GM21737 (cell line): ENCODE measurements at regions not wholly inside any gene's neighbourhood (a gene's known extent, or its start where the extent isn't known, plus 50 kb on each side); places are given as distances from the start of the nearest gene placed in this dataset.
"Not testable (repeated sequence)": the region's sequence is repeated elsewhere in the genome, so short reads cannot be mapped to it uniquely, and the experiment has no call there.

Source experiments
- ATAC-seq: cut with Tn5 transposase; IDR thresholded peaks from one replicate; pipeline ENCODE4 v1.9.1; 2021; ENCODE audit warnings: mild to moderate bottlenecking, moderate library complexity; ENCODE audit not compliant: unreplicated experiment

GRCh38 chr12:86647800-86648199, 391.6 kb upstream of the MGAT4C start:
- ATAC-seq, result no peak

DNA sequence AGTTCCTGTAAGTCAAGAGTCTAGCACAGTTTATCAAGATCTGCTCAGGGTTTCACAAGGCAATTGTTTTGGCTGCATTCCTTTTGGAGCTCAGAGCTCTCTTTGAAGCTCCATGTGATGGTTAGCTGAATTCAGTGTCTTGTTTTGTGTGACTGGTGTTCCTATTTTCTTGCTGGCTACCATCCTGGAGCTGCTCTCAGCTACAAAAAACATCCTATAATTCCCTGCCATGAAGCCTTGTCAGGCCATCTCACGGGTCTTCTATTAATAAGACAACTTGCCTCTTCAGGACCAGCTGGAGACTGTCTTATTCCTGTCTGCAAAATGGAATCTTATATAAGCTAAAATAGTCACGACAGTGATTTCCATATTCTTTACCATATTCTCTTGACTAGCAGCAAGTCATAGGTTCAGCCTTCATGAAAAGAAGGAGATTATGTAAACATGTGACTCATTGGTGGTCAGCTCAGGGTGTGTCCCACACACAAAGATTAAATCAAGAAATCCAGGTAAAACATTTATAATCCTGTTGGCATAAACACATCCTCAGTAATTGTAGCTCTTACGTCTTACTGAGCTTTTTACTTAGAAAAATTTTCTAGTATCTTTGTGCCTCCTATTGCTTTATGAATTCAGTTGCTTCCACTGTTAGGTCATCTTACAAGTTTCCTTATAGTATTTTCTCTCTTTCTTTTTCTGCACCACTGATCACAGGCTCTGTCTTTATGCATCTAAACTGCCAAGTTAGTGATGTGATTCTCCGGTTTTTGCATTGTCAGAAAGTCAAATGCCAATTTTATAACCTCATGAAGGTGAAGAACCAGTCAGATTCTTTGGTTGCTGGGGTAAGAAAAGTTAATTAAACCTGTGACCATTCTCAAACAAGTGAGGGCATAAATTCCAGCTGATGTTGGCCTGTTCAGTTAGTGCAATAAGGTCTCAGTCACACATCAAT, 378.5 kb upstream of the MGAT4C start:
- ATAC-seq, result no peak

GRCh38 chr12:86627001-86627400, 370.8 kb upstream of the MGAT4C start:
- no peak for ATAC-seq

DNA sequence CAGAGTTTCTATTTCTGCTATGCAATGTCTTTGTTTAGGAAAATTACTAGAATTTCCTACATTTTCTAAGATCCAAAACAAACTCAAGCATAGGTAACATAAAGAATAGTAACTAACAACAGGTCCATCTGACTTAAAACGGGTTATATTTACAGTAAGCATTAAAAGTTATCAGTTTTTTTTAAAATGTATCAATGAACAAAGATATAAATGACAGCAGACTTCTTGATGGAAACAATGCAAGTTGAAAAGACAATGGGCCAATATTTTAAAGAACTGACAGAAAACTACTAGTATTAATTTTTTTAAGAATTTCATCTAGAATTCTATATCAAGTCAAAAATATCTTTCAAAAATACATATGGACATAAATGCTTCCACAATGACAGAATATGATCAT, 367.1 kb upstream of the MGAT4C start:
- no peak for ATAC-seq

DNA sequence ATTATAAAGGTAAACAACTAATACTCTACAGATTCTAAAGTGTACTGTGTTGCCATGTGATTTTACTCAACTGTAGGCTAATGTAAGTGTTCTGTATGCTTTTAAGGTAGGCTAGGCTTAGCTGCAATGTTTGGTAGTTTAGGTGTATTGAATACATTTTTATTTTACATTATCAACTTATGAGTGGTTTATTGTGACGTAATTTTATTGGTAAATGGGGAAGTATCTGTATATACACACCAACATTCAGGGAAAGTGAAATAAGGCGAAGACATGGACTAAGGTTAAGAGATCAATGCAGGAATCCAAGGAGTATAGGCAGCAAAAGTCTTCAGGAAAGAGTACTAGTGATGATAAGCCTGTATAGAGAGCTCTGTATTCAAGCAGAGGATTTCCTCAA, 365.8 kb upstream of the MGAT4C start:
- no peak for ATAC-seq

DNA sequence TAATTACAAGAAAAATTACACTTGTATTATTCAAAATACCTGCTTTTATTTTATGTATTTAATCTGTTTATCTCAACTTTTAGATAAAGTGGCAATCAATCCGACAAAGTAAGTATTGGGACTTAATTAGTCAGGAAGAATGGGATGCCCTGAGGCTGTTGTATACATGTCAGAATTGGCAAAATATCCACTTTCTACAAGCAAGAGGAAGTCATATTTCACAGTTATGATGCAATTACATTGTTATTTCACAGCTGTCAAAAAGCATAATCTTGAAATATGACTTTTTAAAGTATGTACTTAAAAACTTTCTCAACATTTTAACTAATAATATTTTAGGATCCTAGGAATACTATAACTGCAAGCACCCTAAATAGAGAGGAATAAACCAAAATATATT, 357.1 kb upstream of the MGAT4C start:
- no peak for ATAC-seq

GRCh38 chr12:86608638-86609037, 352.4 kb upstream of the MGAT4C start:
- ATAC-seq, result no peak

GRCh38 chr12:86601550-86602308, 345.5 kb upstream of the MGAT4C start:
- ATAC-seq, result no peak

- no peak for ATAC-seq
Observed at GRCh38 chr12:86600664-86601231, 344.6 kb upstream of the MGAT4C start.

- no peak for ATAC-seq
Observed at GRCh38 chr12:86597431-86597830, 341.2 kb upstream of the MGAT4C start.

GRCh38 chr12:86590296-86590695, 334.1 kb upstream of the MGAT4C start:
- ATAC-seq, result no peak

GRCh38 chr12:86574143-86574542, 318.0 kb upstream of the MGAT4C start:
- ATAC-seq, result no peak

DNA sequence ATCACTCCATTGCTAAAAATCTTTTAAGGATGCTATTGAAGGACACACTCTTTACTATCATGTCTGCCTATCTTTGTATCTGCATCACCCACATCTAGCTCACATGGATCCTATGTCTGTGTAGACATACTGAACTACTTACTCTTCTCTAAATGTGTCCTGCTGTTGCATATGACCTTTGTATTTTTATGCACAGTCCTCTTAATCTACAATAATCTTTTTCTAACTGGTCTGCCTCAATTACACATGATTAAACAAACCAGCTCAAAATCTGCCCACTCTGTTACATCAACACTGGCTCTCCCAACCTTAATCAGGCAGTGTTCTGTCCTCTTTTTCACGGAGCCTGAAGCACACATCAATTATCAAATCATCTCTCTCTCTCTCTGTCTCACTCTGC, 316.3 kb upstream of the MGAT4C start:
- no peak for ATAC-seq

GRCh38 chr12:86565038-86565437, 308.8 kb upstream of the MGAT4C start:
- no peak for ATAC-seq

DNA sequence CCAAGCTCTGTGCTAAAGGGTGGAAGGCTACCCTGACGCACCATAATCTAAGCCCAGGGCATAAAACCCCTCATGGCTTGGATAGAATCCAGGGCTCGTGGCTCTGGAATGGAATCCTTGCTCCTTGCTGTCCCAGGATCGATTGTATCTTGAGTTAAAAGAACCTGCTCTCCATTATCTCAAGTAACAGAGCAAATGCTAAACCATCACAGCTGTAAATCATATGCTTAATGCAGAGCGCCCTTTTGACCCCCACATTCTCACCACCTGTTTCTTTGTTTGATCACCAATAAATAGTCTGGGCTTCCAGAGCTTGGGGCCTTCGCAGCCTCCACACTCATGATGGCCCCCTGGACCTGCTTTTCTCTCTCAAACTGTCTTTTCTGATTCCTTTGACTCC, 299.3 kb upstream of the MGAT4C start:
- not testable (repeated sequence) for ATAC-seq

DNA sequence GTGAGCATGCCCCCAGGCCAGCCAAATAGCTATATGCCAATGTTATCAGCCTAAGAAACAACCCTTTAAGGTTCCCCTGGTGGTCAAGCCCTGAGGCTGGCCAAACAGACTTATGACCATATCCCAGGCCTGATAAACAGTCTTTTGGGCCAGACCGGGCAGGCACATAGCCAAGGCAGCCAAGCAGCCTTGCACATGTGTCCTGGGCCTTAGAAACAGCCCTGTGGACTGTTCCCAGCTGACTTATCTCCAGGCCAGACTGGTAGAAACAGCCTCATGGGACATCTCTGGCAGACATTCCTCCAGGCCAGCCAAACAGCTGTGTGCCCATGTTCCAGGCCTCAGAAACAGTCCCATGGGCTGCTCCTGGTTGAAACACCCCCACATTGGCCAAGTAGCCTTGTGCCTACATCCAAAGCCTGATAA, 295.0 kb upstream of the MGAT4C start:
- ATAC-seq, result no peak

DNA sequence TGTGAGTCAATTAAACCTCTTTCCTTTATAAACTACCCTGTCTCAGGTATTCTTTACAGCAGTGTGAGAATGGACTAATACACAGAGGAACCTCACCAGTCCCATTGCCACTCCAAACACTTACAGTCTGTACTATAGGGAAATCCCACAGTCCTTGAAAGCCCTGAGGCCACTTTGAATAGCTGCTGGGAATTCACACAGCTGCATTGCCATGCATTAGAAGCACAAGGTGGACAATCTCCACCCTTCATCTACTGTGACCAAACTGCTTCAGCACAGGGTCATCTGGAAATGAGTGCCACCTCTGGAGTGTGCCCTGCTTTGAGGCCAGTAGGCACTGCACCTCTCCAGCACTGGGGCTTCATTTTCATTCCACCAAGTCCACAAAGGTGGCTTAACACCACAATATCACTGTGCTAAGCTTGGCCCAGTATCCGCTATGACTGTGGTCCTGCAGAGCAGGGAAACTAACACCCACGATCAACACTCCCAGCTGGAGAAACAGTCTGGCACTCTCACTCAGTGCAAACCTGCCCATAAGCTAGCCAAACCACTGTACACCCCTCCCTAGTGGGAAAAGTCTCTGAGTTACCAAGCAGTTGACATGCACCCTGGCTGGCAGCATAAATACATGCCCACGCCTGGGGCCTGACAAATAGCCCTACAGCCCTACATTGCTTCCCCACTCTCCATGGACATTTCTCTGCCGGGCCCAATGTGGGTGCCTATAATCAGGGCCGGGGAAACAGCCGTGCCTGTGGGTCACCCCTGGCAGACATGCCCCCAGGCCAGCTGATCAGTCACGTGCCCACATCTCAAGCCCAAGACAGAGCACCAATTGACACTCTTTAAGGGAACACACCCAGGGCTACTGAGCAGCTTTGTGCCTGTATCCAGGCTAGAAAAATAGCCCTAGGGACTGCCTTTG, 294.3 kb upstream of the MGAT4C start:
- ATAC-seq, result no peak

DNA sequence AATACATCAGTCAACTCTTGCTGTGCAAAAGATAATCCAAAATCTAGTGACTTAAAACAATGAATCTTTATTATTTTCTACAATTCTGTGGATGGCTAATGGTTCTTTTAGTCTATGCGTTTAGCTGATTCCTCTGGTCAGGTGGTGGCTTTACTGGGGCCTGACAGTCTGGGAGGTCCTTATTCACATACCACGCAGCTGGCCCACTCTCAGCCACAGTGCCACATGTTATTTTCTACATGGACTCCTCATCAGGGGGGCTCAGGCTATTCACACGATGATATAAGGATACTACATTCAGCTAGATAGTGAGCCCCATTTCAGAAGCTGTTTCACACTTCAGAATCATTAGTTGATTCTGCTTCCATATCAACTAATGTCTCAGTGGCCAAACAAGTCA, 287.5 kb upstream of the MGAT4C start:
- ATAC-seq, result no peak

DNA sequence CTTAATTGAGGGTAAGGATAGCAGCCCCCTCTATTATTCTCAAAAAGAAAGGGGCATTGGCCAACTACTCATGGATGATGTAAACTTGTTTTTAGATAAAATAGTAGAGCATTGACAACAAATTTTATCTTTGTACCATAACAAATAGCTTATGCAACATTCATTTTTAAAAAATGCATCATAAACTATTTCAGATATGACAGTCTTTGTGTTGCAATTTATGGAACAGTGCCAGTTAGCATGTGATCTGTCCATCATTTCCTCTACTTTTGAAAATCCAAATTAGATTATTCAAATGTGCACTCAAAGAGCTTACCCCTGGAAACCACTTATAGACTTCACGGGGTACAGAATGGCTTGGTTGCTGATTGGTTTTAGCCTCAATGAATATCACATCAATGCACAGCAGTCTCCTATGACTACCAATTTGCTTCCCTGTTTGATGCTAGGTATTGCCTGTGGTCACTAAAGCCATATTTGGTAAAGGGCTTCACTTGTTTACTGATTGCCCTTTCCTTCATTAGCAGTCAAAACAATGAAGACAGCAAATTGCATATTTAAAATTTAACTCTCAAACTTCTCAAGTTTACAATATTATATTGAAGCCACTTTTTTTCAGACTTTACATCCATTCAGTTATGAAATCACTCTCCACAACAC, 274.9 kb upstream of the MGAT4C start:
- ATAC-seq, result no peak

- no peak for ATAC-seq
Observed at GRCh38 chr12:86526060-86526595, 269.9 kb upstream of the MGAT4C start.
